ENCODE measurements at regions not wholly inside any gene's neighbourhood (a gene's known extent, or its start where the extent isn't known, plus 50 kb on each side); places are given as distances from the start of the nearest gene placed in this dataset.

DNA sequence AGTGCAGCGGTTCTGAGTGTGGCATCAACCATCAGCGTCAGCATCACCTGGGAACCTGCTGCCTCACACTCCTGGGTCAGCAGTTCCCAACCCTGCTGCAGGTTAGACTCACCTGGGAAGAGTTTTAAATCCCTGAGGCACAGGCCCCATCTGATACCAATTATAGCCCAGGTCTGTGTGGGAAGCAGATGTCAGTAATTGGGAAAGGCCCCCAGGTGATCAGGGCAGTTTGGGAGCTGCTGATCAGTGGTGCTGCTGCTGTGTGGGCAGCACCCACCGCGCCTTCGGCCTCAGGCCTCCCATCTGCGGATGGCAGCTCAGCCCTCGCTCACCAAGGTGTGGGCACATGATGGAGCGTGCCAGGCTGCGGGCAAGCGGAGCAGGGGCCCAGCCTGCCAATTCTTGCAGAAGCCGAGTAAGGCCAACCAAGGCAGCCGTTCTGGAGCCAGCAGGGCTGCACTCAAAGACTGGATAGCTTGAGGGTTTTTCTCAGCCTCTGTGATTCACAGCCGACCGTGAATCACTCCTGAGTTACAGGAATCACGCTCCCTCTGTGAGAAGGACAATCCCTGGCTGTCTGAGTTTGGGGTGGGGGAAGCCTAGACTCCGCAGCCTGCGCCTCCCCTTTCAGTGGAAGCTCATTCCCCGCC is 155.6 kb upstream of the SFSWAP start:
- TF ChIP-seq EP300 (conservative IDR thresholded peaks at IDR 0.05; ENCODE audit: poor library complexity, severe bottlenecking) (no peak), RAD21 (conservative IDR thresholded peaks at IDR 0.05) (no peak), EZH2 (IDR thresholded peaks at IDR 0.05; ENCODE audit: borderline replicate concordance, insufficient read depth, low read length, poor library complexity, severe bottlenecking) (no peak)
- TF ChIP-seq, protein P1, sequence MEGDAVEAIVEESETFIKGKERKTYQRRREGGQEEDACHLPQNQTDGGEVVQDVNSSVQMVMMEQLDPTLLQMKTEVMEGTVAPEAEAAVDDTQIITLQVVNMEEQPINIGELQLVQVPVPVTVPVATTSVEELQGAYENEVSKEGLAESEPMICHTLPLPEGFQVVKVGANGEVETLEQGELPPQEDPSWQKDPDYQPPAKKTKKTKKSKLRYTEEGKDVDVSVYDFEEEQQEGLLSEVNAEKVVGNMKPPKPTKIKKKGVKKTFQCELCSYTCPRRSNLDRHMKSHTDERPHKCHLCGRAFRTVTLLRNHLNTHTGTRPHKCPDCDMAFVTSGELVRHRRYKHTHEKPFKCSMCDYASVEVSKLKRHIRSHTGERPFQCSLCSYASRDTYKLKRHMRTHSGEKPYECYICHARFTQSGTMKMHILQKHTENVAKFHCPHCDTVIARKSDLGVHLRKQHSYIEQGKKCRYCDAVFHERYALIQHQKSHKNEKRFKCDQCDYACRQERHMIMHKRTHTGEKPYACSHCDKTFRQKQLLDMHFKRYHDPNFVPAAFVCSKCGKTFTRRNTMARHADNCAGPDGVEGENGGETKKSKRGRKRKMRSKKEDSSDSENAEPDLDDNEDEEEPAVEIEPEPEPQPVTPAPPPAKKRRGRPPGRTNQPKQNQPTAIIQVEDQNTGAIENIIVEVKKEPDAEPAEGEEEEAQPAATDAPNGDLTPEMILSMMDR (IDR thresholded peaks at IDR 0.05; ENCODE audit: poor library complexity, severe bottlenecking): no peak
- Histone ChIP-seq H3K4me2 (ENCODE audit: low read length) (no peak overlapping the region), H3K9ac (ENCODE audit: low read length) (no peak overlapping the region), H3F3A (ENCODE audit: insufficient read depth, low read length, poor library complexity, severe bottlenecking) (no peaks in the 10 kb centered on the region), H3K9me3 (ENCODE audit: low read length) (no peaks in the 10 kb centered on the region), H3K27me3 (ENCODE audit: insufficient read depth, low read depth, low read length) (no peaks in the 10 kb centered on the region), H2AFZ (ENCODE audit: low read depth, low read length) (no peak overlapping the region), H3K27ac (ENCODE audit: low read length) (no peak overlapping the region), H3K79me2 (replicated peaks; ENCODE audit: insufficient read depth, low read length) (no peaks in the 10 kb centered on the region), H4K20me1 (ENCODE audit: insufficient read depth) (no peaks in the 10 kb centered on the region), H3K9me2 (ENCODE audit: insufficient read depth, low read length) (no peaks in the 10 kb centered on the region), H3K36me3 (ENCODE audit: insufficient read depth, low read length) (no peaks in the 10 kb centered on the region), H3K4me3 (ENCODE audit: low read length) (no peak overlapping the region)

DNA sequence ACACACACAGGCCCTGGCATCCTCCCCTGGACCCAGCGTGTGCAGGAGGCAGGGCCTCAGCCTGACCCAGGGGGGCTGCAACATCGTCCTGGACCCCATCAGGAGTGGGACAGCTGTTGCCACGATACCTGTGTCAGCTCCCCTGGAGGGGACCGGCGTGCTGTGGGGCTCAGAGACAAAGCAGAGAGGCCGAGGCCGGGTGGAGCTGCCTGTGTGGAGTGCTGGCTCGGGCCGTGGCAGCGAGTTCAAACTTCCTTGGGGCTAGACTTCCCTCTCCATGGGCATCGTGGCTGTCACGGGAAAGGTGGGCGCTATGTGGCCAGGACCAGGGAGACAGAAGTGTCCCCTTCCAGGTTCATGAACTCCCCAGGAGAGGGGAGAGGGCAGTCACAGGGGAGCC is 155.0 kb upstream of the SFSWAP start:
- Histone ChIP-seq H3K27ac (ENCODE audit: low read length) (no peak overlapping the region), H4K20me1 (ENCODE audit: insufficient read depth) (no peaks in the 10 kb centered on the region), H3K79me2 (replicated peaks; ENCODE audit: insufficient read depth, low read length) (no peaks in the 10 kb centered on the region), H3K9ac (ENCODE audit: low read length) (no peak overlapping the region), H3K4me2 (ENCODE audit: low read length) (no peak overlapping the region), H2AFZ (ENCODE audit: low read depth, low read length) (no peak overlapping the region), H3K27me3 (ENCODE audit: insufficient read depth, low read depth, low read length) (no peaks in the 10 kb centered on the region), H3K9me3 (ENCODE audit: low read length) (no peaks in the 10 kb centered on the region), H3K9me2 (ENCODE audit: insufficient read depth, low read length) (no peaks in the 10 kb centered on the region), H3K36me3 (ENCODE audit: insufficient read depth, low read length) (no peaks in the 10 kb centered on the region), H3K4me3 (ENCODE audit: low read length) (no peak overlapping the region), H3F3A (ENCODE audit: insufficient read depth, low read length, poor library complexity, severe bottlenecking) (no peaks in the 10 kb centered on the region)
- no peak for TF ChIP-seq EP300 (conservative IDR thresholded peaks at IDR 0.05; ENCODE audit: poor library complexity, severe bottlenecking)
- TF ChIP-seq MXI1 (conservative IDR thresholded peaks at IDR 0.05; ENCODE audit: poor library complexity, severe bottlenecking): no peak
- no peak for TF ChIP-seq RAD21 (conservative IDR thresholded peaks at IDR 0.05)
- no peak for TF ChIP-seq TAF1 (IDR thresholded peaks at IDR 0.05; ENCODE audit: low read depth)
- TF ChIP-seq, protein P1 (IDR thresholded peaks at IDR 0.05; ENCODE audit: poor library complexity, severe bottlenecking): no peak
- TF ChIP-seq, protein P2, sequence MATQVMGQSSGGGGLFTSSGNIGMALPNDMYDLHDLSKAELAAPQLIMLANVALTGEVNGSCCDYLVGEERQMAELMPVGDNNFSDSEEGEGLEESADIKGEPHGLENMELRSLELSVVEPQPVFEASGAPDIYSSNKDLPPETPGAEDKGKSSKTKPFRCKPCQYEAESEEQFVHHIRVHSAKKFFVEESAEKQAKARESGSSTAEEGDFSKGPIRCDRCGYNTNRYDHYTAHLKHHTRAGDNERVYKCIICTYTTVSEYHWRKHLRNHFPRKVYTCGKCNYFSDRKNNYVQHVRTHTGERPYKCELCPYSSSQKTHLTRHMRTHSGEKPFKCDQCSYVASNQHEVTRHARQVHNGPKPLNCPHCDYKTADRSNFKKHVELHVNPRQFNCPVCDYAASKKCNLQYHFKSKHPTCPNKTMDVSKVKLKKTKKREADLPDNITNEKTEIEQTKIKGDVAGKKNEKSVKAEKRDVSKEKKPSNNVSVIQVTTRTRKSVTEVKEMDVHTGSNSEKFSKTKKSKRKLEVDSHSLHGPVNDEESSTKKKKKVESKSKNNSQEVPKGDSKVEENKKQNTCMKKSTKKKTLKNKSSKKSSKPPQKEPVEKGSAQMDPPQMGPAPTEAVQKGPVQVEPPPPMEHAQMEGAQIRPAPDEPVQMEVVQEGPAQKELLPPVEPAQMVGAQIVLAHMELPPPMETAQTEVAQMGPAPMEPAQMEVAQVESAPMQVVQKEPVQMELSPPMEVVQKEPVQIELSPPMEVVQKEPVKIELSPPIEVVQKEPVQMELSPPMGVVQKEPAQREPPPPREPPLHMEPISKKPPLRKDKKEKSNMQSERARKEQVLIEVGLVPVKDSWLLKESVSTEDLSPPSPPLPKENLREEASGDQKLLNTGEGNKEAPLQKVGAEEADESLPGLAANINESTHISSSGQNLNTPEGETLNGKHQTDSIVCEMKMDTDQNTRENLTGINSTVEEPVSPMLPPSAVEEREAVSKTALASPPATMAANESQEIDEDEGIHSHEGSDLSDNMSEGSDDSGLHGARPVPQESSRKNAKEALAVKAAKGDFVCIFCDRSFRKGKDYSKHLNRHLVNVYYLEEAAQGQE (IDR thresholded peaks at IDR 0.05; ENCODE audit: borderline replicate concordance): no peak
- TF ChIP-seq EZH2 (IDR thresholded peaks at IDR 0.05; ENCODE audit: borderline replicate concordance, insufficient read depth, low read length, poor library complexity, severe bottlenecking): no peak
- TF ChIP-seq SMC3 (conservative IDR thresholded peaks at IDR 0.05; ENCODE audit: poor library complexity): no peak
- TF ChIP-seq POLR2AphosphoS5 (IDR thresholded peaks at IDR 0.05): no peak

Data from neural cell (in vitro differentiated cells).